NCI-H510A treated with DMSO at 0.1 percent for 48 hours (cell line): ENCODE measurements at regions not wholly inside any gene's neighbourhood (a gene's known extent, or its start where the extent isn't known, plus 50 kb on each side); places are given as distances from the start of the nearest gene placed in this dataset.

Experiments used
- DNase-seq: peaks from one replicate; lab custom pipeline; 2025; lab: John Stamatoyannopoulos, UW

DNA sequence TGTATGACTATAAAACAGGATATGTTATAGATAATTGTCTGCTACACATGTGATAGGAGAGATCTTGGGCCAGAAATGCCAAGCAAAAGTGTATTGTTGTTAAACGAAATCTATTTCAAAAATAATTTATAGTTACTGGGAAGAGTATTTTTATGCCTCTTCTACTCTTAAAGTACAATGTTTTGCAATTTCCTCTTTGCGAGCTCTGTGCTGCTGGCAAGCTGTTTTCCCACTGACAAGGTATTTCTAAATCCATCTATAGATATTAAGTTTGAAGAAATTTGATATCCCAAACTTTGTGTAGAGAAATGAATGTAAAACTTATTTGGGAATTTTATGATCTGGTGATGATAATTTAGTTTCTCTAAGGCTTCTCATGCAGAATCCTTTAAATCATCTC lies 63.3 kb upstream of the PTGFR start:
- no peak for DNase-seq

DNA sequence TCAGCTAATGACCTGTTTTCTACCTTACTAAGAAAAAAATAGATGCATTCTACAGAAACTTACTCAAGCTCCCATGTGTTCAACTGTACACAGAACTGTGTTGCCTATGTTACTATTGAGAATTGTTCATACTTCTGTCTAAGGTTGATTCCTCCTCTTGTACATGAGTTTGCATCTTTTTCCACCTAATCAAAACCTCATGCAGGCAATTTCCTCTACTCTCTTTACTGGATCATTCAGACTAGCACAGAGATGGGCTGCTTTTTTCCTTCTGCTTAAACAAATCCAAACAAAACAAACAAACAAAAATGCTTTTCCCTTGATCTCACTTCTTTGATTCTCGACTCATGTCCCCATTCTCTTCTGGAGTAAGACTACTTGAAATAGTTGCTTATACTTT lies 58.8 kb upstream of the PTGFR start:
- no peak for DNase-seq

DNA sequence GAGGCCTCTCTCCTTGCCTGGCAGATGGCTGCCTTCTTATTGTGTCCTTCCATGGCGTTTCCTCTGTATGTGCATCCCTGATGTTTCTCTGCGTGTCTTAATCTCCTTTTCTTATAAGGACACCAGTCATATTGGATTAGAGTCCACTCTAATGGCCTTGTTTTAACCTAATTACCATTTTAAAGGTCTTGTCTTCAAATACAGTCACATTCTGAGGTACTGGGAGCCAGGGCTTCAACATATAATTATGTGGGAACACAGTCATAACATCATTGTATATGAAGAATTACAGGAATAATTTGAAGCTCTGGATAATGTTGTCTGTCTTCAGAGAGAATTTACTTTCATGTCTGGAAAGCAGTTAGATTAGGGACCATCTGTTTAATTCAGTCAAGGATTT lies 56.4 kb upstream of the PTGFR start:
- DNase-seq: no peak

DNA sequence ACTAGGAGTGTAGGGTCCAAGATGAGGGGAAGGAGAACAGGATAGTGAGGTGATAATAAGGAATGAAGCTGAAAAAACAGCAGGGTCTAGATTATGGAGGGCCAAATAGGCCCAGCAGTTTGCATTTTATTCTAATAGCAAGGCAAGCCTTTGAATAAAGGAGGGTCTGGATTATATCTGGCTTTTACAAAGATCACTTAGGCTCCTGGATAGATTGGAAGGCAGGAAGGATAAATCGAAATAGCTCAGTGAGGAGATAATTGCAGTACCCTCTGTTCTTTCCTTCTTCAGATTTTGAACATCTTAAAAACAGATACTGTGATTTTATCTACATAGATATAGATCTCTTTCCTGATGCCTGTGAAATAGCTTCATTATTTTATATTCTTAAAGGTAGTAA lies 53.8 kb upstream of the PTGFR start:
- no peak for DNase-seq

DNA sequence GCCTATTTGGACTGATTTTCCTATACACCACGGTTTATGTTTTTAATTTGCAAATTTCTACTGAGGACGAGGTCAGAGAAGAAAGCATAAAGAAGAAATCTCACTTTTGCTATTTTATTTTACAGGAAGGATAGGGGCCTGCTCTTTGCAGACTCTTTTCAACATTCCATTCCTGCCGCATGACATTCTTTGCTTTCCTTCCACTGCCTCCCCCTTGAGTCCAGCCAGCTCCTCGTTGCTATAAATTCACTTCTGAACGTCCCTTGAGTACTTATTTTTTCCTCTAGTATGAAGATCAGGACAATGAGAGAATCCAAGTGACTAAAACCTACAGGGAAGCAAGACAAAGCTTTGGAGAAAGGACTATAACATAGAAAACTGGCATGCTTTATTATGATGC lies 53.4 kb upstream of the PTGFR start:
- DNase-seq: no peak

DNA sequence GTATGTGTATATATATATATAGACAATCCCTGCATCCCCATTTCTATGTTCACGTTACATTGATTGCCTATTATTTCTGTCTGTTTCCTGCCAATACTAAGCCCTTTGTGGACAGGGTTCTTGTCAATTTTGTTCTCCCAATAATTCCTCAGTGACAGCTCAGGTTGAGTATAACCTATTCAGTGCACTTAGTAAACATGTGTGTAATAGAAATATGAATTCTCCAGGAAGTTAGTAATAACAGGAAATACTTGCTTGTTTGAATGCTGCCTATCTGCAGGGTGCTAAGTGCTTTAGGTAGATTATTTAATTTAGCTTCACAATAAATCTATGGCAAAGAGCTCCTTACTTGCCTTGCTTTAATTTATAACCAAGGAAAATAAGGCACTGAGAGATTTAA lies 52.8 kb upstream of the PTGFR start:
- no peak for DNase-seq

DNA sequence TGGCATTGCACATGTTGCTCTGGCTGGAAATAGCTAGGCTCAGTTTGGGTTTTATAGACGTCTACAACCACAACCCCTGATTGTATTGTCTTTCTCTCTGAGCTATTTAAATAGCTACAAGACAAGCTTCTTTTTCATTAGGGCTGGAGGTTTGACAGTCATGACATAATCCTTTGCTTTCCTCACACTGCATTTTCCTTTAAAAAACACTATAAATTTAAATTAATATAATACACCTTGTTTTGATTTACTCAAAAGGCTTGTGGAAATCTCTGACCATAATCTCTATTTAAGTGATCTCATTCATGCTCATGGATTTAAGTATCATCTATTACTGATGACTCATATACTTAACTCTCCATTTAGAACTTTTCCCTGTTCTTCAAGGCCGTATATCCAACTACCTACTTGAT lies 50.4 kb upstream of the PTGFR start:
- DNase-seq: no peak
